ENCODE measurements at regions not wholly inside any gene's neighbourhood (a gene's known extent, or its start where the extent isn't known, plus 50 kb on each side); places are given as distances from the start of the nearest gene placed in this dataset.

- TF ChIP-seq CTCF (IDR thresholded peaks at IDR 0.05): no peak
- TF ChIP-seq POLR2A (IDR thresholded peaks at IDR 0.05): no peak
Measured at GRCh38 chr18:56166914-56167313, 471.5 kb downstream of the TXNL1 start.
